GM18505 (cell line): ENCODE measurements at regions not wholly inside any gene's neighbourhood (a gene's known extent, or its start where the extent isn't known, plus 50 kb on each side); places are given as distances from the start of the nearest gene placed in this dataset.

Experiments
- ATAC-seq: cut with Tn5 transposase; IDR thresholded peaks from one replicate; pipeline ENCODE4 v1.9.1; 2021; ENCODE audit not compliant: unreplicated experiment
- POLR2A ChIP-seq: IDR thresholded peaks from 4 replicates; pipeline ENCODE4 v1.6.1; 2011; ENCODE audit warnings: borderline replicate concordance; ENCODE audit not compliant: insufficient read depth, insufficient read length; ENCODE audit errors: extremely low read depth

- ATAC-seq, result no peak
Measured at GRCh38 chr14:53896726-53897125, 59.9 kb downstream of the BMP4 start.

GRCh38 chr14:53894456-53894855 lies 62.2 kb downstream of the BMP4 start:
- TF ChIP-seq POLR2A, result no peak
- ATAC-seq, result peak; percentile 69

More at GRCh38 chr14:53896726-53897125, 59.9 kb downstream of the BMP4 start:
- no peak for TF ChIP-seq POLR2A

- no peak for ATAC-seq
- no peak for TF ChIP-seq POLR2A
Measured at GRCh38 chr14:53893374-53893773, 63.3 kb downstream of the BMP4 start.

GRCh38 chr14:53890611-53891101 lies 66.0 kb downstream of the BMP4 start:
- ATAC-seq, result no peak
- TF ChIP-seq POLR2A, result no peak

GRCh38 chr14:53888535-53889386 lies 67.9 kb downstream of the BMP4 start:
- ATAC-seq, result no peak
- no peak for TF ChIP-seq POLR2A

- no peak for TF ChIP-seq POLR2A
- ATAC-seq, result no peak
Measured at GRCh38 chr14:53885136-53885640, 71.4 kb downstream of the BMP4 start.

- no peak for TF ChIP-seq POLR2A
- no peak for ATAC-seq
Measured at GRCh38 chr14:53884601-53885000, 72.0 kb downstream of the BMP4 start.

GRCh38 chr14:53883739-53884138 lies 72.9 kb downstream of the BMP4 start:
- no peak for ATAC-seq
- no peak for TF ChIP-seq POLR2A

GRCh38 chr14:53882684-53883083 lies 73.9 kb downstream of the BMP4 start:
- no peak for TF ChIP-seq POLR2A
- no peak for ATAC-seq

GRCh38 chr14:53881921-53882320 lies 74.7 kb downstream of the BMP4 start:
- ATAC-seq, result no peak
- no peak for TF ChIP-seq POLR2A

- TF ChIP-seq POLR2A, result no peak
Measured at GRCh38 chr14:53881161-53881871, 75.3 kb downstream of the BMP4 start.

GRCh38 chr14:53880761-53881160 lies 75.9 kb downstream of the BMP4 start:
- no peak for ATAC-seq
- no peak for TF ChIP-seq POLR2A

More at GRCh38 chr14:53881161-53881871, 75.3 kb downstream of the BMP4 start:
- no peak for ATAC-seq

GRCh38 chr14:53879747-53880146 lies 76.9 kb downstream of the BMP4 start:
- no peak for TF ChIP-seq POLR2A
- ATAC-seq, result no peak
